HG02870 (cell line): ENCODE measurements at regions not wholly inside any gene's neighbourhood (a gene's known extent, or its start where the extent isn't known, plus 50 kb on each side); places are given as distances from the start of the nearest gene placed in this dataset.

Source experiments
- ATAC-seq: cut with Tn5 transposase; IDR thresholded peaks from one replicate; pipeline ENCODE4 v1.9.1; 2021; ENCODE audit warnings: mild to moderate bottlenecking, moderate library complexity; ENCODE audit not compliant: unreplicated experiment

- ATAC-seq: no peak
Observed at GRCh38 chr3:65234499-65234898, 546.7 kb upstream of the ADAMTS9 start.

DNA sequence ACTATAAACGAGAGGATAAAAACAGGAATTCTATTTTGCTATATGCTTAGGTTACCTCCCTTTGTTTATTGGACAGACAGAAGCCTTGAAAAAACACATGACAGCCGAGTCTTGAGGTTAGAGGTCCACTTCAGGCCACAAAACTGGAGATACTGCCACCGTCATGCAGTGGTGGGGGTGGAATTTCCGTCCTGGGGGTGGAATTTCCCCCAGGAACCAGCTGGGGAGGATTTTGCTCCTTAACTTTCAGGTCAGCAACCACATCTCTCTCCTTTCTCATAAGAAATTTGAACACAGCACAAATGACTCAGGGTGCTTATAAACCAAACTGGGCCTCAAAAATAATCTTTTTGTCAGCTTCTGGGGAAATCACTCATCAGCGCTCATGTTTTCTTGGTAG is 545.8 kb upstream of the ADAMTS9 start:
- no peak for ATAC-seq

DNA sequence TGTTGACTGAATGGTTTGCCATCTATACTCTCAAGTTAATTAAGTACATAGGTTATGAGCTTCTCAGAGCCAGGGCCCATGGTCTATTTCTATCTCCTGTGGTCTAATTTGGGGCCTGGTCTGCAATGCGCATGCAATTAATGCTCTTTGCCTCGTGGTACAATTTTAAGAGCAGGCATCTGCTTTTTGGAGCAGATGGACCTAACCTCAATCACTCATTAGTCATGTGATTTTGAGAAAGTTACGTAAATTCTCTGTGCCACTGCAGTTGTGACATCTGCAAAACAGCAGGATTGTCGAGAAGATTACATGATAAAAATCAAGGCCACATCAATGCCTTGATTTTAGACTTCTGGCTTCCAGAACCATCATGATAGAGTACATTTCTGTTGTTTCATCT is 543.7 kb upstream of the ADAMTS9 start:
- ATAC-seq: no peak

DNA sequence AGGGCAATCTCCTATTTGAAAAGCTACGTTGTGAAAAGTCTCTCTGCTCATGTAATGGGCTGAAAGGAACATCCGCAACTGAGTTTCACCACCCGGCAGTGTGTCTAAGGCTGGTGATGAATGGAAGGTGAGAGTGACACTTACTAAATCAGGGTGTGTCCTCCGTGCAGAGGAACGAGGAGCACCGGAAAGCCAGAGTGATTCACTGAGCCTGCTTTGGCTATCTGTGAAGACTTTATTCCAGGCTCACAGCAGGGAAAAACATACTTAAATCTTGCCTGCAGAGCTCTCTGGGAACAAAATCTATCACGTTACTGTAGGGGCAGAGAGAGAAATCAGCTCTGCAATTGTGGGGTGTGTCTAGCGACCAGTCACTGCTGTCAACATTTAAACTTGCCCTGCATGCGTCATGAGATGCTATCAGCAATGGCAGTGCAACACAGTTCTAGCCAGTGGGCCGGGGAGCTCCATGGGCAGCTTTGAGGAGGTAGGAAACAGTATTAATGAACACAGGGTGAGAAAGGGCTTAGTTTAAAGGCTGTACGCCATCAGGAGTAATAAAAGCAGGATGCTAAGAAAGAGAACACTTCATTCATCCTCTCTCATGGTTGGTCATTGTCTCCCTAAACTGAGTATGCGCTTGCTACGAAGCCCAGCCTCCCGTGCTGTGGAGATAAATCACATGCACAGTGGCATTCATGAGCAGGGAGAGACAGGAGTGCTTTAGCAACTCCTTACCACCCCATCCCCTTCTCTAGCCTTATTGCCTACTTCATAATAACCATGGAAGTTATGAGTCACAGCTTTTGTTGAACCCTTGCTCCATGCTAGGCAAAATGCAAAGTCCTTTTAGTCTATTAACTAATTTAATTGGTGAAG is 542.7 kb upstream of the ADAMTS9 start:
- no peak for ATAC-seq

DNA sequence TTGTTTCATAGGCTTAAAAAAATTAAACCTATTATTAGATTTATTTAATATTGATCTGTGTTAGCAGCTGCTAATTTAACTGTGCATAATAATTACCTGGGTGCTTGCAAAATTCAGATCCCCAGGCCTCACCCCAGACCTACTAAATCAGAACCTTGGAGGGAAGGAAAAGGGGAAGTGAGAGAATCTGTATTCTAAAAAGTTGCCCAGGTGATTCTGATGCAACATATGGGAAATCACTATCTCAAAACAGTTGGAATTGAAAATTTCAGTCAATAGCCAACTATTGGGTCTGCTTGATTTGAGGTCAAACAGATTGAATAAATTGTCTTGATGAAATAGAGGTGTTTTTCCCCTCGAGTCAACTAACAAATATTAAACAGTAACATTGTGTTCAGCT is 538.5 kb upstream of the ADAMTS9 start:
- ATAC-seq: no peak

DNA sequence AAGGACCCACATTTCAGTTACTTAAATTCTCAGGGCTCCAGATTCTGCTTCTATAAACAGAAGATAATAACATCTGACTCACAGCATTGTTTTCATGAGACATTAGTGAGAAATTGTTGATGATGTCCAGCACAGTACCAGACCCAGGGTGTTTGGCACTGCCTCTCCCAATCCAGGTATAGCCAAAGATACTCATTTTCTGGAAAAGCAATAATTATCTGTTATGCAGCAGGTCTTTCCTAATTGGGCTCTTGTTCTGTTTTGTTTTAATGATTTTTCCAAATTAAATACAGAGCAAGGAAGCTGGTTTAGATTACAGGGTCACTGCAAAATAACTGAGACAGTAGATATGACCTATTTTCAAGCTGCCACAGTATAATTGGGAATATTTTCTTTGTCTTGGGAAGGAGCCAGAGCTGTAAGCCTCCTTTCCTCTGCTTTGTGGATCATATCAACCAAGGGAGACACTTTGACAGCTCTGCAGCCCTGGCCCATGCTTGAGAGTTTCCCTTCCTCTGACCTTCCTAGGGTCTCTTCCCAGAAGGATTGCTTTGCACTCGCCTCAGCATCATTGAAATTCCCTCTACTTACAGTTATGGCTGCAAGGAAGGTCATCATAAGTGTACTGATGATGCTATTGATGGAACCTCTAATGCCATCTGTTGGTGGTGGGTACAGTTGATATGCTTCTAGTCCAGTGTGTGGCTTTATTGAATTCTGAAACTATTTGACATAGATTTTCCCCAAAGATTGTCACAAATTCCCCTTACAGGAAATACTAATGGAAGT is 522.4 kb upstream of the ADAMTS9 start:
- ATAC-seq: no peak

DNA sequence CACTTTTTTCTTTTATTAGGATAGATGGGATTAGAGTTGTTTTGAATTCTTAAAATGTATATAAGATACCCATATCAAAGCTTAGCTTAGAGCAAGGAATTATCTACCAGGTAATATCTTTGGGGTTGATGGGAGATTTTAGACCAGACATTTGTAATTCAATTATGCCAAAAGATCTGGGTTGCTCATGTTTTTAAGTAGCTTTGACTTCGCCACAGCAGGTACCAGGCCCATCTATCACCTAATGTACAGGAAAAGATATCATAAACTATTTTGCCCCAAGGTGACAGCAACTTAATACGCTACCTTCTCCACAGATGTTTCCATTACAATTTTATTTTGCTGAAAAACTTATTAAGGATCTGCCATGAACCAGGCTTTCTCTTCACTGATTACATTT is 514.6 kb upstream of the ADAMTS9 start:
- ATAC-seq: no peak

DNA sequence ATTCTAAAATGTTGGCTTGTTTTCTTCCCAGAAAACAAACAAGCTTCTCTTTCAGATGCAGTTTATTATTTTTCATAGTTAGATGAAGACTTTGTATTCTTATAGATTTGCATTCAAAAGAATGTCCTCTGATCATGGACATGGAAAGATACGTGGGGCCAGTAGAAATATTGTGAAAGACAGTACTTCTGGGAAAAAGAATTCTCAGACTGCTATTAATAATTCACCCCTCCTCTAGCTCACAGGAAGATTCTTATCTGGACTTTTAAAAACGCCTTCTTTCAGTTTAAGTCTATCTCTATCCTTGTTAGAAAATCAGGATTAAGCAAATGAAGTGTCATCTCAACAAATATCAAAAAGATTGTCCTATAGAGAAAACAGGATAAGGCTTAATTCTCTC is 514.1 kb upstream of the ADAMTS9 start:
- ATAC-seq: no peak

DNA sequence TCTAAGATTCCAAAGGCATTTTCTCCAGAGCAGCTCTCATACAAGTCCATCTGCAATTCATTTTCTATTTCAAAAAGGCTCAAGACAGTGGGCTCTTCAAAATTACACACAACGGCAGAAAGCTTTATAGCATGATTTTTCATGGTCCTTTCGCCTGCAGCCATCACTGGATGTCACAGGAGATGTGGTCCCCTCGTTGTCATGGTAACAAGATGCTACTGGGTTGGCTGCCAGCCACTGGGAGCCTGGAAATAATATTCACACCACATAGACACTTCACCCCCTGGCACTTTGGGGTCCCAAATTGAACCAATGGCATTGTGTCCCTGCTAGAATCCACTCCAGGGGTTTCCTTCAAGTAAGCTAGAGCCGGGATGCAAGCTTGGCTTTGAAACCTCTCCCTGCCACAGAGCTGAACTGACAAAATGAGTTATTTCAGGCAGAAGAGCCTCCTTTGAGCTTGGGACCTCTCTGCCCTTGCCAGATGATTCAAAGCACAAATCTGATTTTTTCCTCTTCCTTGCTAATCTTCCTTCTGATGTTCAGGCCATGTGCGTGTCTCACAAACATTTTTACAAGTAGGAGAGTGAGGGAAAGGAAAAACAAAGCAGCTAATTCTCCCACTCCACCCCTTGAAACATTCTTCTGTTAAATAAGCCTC is 512.6 kb upstream of the ADAMTS9 start:
- no peak for ATAC-seq

DNA sequence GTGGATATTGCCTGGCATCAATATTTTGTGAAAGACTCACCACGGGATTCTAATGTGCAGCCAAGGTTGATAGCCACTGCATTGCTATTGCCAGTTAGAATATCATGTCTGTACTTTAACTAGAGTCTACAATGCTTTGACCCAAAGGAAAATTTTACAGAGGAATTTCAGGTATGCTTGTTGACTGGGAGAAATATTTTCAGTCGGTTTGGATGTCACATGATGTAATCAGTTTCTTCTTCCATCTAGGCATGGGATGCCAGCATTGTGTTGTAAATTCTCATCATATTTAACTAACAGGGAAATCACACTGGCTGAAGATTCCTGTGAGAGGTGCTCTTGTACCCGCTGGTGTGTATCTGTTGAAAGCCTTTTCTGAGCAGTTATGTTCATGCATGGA is 508.9 kb upstream of the ADAMTS9 start:
- no peak for ATAC-seq

DNA sequence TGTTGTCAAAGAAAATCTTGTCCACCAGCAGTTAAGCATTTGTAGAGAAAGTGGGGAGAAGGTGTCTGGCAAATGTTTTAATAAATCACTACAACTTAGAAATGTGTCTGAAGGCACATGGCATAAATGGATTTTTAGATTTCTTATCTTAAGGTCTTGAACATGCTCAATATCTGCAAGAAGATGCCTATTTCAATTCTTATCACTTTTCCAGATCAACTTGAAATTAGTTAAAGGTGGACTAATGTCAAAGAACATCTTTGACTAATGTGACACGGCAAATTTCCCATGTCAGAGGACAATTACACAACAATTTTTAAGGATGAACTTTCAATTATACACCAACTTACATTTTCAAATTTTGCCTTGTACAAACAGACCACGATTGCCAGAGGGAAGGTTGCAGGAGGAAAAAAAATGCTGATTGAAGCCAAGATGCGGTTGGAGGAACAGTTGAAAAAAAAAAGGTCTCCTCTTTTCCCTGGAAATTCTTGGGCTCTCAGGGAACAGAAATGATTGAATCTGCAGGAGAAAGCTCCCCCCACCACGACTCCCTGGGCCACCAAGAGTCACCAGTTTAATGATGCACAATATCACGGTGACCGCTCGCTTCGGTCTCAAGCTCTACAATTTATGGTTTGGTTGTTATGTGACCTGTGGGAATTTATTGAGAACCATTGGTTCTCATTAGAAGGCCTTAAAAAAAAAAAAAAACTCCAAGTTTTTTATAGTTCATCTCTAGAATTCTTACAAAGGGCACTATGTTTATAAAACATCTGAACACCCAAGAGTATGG is 507.6 kb upstream of the ADAMTS9 start:
- no peak for ATAC-seq

DNA sequence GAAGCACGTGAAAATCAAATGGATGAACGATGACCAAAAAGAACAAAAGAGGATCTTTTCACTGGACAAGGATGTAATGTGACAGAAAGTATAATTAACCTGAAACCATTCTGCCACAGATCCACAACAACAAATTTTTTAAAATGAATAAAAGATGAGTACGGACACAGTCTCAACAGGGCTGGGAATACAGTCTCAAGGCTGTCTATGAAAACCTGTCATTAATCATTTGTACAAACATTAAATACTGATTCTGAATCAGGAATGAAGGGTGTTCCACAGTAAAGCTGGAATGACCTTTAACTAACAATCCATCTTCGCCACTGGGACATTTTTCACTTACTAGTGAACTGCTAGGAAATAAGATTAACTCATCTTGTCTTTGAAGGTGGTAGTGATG is 506.9 kb upstream of the ADAMTS9 start:
- ATAC-seq: no peak

GRCh38 chr3:65194047-65194714 is 506.4 kb upstream of the ADAMTS9 start:
- ATAC-seq: no peak

DNA sequence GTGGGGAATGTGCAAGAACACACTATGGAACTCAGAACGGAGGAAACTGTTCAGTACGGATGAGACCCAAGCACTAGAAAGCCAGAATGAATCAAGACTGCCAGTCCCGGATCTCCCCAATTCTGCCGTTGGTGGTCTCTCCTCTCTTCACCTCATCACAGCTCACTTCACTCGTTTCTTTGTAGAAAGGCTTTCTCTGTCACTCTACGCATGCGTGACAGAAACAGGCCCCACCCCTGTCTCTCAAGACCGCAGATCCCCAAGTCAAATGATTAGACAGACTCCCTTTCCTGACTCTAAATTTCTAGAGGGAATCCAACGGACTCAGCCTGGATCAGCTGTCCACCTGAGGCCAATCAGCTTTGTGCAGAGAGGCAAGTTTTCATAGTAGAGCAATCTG is 505.7 kb upstream of the ADAMTS9 start:
- no peak for ATAC-seq

DNA sequence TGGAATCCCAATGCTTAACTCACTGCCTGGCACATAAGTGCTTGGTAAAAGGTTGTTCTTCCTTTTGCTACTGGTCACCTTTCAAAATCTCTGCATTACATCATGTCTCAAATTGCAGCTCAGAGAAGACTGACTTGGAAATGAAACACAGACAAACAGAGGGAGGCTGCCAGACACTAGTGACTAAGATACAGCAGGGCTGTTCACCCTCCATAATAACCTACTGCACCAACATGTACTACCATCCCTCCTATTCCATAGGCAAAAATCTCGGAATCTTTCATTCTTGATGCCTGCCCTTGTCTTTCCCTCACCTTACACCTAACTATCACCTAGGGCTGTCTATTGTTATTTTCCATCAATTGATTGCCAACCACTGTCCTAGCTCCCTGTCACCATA is 502.3 kb upstream of the ADAMTS9 start:
- ATAC-seq: no peak

DNA sequence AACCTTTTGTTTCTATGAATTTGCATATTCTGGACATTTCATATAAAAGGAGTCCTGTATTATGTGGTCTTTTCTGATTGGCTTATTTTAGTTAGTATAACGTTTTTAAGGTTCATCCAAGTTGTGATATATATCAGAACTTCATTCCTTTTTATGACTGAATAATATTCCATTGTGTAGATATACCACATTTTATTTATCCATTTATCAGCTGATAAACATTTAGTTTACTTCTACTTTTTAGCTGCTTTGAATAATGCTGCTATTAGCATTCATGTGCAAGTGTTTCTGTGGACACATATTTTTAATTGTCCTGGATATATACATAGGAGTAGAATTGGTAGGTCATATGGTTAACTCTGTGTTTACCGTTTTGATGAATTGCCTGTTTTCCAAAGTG is 498.5 kb upstream of the ADAMTS9 start:
- ATAC-seq: no peak

- no peak for ATAC-seq
Observed at GRCh38 chr3:65182682-65183081, 494.9 kb upstream of the ADAMTS9 start.

- ATAC-seq: no peak
Observed at GRCh38 chr3:65182085-65182484, 494.3 kb upstream of the ADAMTS9 start.

- no peak for ATAC-seq
Observed at GRCh38 chr3:65181391-65181871, 493.6 kb upstream of the ADAMTS9 start.

DNA sequence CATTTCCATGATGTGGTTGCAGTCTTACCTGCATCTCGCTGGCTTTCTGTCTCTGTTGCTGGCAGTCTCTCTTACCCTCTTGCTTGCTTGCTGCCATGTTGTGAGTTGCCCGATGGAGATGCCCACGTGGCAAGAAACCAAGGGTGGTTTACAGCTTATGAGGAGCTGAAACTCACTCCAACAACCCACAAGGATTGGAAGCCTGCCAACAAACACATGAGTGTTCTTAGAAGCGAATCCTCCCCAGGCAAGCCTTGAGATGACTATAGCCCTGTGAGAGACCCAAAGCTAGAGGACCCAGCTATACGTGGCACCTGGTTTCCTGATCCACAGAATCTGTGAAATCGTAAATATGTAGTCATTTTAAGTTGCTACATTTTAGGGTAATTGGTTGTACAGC is 490.9 kb upstream of the ADAMTS9 start:
- no peak for ATAC-seq
